ENCODE measurements at regions not wholly inside any gene's neighbourhood (a gene's known extent, or its start where the extent isn't known, plus 50 kb on each side); places are given as distances from the start of the nearest gene placed in this dataset.

GRCh38 chr10:84704101-84704500 is 375.7 kb downstream of the CCSER2 start:
- no peak overlapping the region for H3K27ac Mint-ChIP-seq (ENCODE audit: unreplicated experiment)
- no peaks in the 10 kb centered on the region for H3K9me3 ChIP-seq
- BruUV-seq (replicated peaks) = no TSS peak
- no peak overlapping the region for H3K4me3 Mint-ChIP-seq (ENCODE audit: unreplicated experiment)
- no peaks in the 10 kb centered on the region for H3K36me3 ChIP-seq (ENCODE audit: control insufficient read depth, insufficient read depth, low read length)
- no peak for TF ChIP-seq CTCF (IDR thresholded peaks at IDR 0.05; ENCODE audit: insufficient read depth in 1 of 2, low read depth in 1 of 2, low read length in 1 of 2, severe bottlenecking in 1 of 2, unreplicated experiment in 1 of 2)
- H3K27me3 Mint-ChIP-seq (ENCODE audit: insufficient read depth, unreplicated experiment) = peaks cover 20% of the 10 kb centered on the region
- no peaks in the 10 kb centered on the region for H3K9me3 Mint-ChIP-seq (ENCODE audit: unreplicated experiment)
- no peaks in the 10 kb centered on the region for H3K36me3 Mint-ChIP-seq (ENCODE audit: insufficient read depth, unreplicated experiment)
- no peaks in the 10 kb centered on the region for H3K4me1 Mint-ChIP-seq (ENCODE audit: low read depth, unreplicated experiment)
- ChIA-PET POLR2A (no interaction called here), CTCF (no interaction called here)
- H3K4me1 ChIP-seq = no peaks in the 10 kb centered on the region
- intact Hi-C loops (cut with micrococcal nuclease; ENCODE audit: unreplicated experiment) = no loop called here
- no peak overlapping the region for H3K4me3 ChIP-seq (ENCODE audit: low read depth, low read length)
- peaks cover 2% of the 10 kb centered on the region; the same call in 1 of the 2 replicates for H3K27me3 ChIP-seq (replicated peaks; ENCODE audit: control insufficient read depth, insufficient read depth, low read length)
- no peak for DNase-seq

- DNase-seq = no peak
- no peaks in the 10 kb centered on the region for H3K9me3 ChIP-seq
- no peak for TF ChIP-seq CTCF (IDR thresholded peaks at IDR 0.05; ENCODE audit: insufficient read depth in 1 of 2, low read depth in 1 of 2, low read length in 1 of 2, severe bottlenecking in 1 of 2, unreplicated experiment in 1 of 2)
- Mint-ChIP-seq H3K36me3 (ENCODE audit: insufficient read depth, unreplicated experiment) (no peaks in the 10 kb centered on the region), H3K9me3 (ENCODE audit: unreplicated experiment) (no peaks in the 10 kb centered on the region), H3K27me3 (ENCODE audit: insufficient read depth, unreplicated experiment) (peaks cover 24% of the 10 kb centered on the region), H3K27ac (ENCODE audit: unreplicated experiment) (no peak overlapping the region), H3K4me1 (ENCODE audit: low read depth, unreplicated experiment) (peaks cover 7% of the 10 kb centered on the region), H3K4me3 (ENCODE audit: unreplicated experiment) (no peak overlapping the region)
- peaks cover 2% of the 10 kb centered on the region; the same call in 1 of the 2 replicates for H3K27me3 ChIP-seq (replicated peaks; ENCODE audit: control insufficient read depth, insufficient read depth, low read length)
- POLR2A ChIA-PET = no interaction called here
- BruUV-seq (replicated peaks) = no TSS peak
- H3K4me1 ChIP-seq = no peaks in the 10 kb centered on the region
- intact Hi-C loops (cut with micrococcal nuclease; ENCODE audit: unreplicated experiment) = no loop called here
- no peak overlapping the region for H3K4me3 ChIP-seq (ENCODE audit: low read depth, low read length)
- CTCF ChIA-PET = no interaction called here
- H3K36me3 ChIP-seq (ENCODE audit: control insufficient read depth, insufficient read depth, low read length) = no peaks in the 10 kb centered on the region
Observed at GRCh38 chr10:84706431-84706830, 378.0 kb downstream of the CCSER2 start.

GRCh38 chr10:84706875-84707274 is 378.5 kb downstream of the CCSER2 start:
- CTCF ChIA-PET = no interaction called here
- DNase-seq = no peak
- Mint-ChIP-seq H3K9me3 (ENCODE audit: unreplicated experiment) (no peaks in the 10 kb centered on the region), H3K27me3 (ENCODE audit: insufficient read depth, unreplicated experiment) (peaks cover 22% of the 10 kb centered on the region), H3K4me3 (ENCODE audit: unreplicated experiment) (no peak overlapping the region), H3K27ac (ENCODE audit: unreplicated experiment) (no peak overlapping the region), H3K36me3 (ENCODE audit: insufficient read depth, unreplicated experiment) (no peaks in the 10 kb centered on the region), H3K4me1 (ENCODE audit: low read depth, unreplicated experiment) (peaks cover 7% of the 10 kb centered on the region)
- intact Hi-C loops (cut with micrococcal nuclease; ENCODE audit: unreplicated experiment) = no loop called here
- Histone ChIP-seq H3K27me3 (replicated peaks; ENCODE audit: control insufficient read depth, insufficient read depth, low read length) (peaks cover 2% of the 10 kb centered on the region; the same call in 1 of the 2 replicates), H3K9me3 (no peaks in the 10 kb centered on the region), H3K4me1 (no peaks in the 10 kb centered on the region), H3K36me3 (ENCODE audit: control insufficient read depth, insufficient read depth, low read length) (no peaks in the 10 kb centered on the region), H3K4me3 (ENCODE audit: low read depth, low read length) (no peak overlapping the region)
- TF ChIP-seq CTCF (IDR thresholded peaks at IDR 0.05; ENCODE audit: insufficient read depth in 1 of 2, low read depth in 1 of 2, low read length in 1 of 2, severe bottlenecking in 1 of 2, unreplicated experiment in 1 of 2) = no peak
- no TSS peak for BruUV-seq (replicated peaks)
- POLR2A ChIA-PET = no interaction called here

Measured in Caco-2 (cell line).